PC-9 (cell line): ENCODE measurements at regions not wholly inside any gene's neighbourhood (a gene's known extent, or its start where the extent isn't known, plus 50 kb on each side); places are given as distances from the start of the nearest gene placed in this dataset.

ENCODE experiments used
- EZH2 ChIP-seq: fragments of 200-600 bp; sonication (generic); IDR thresholded peaks from 2 replicates; pipeline ENCODE4 v1.8.0; 2017; ENCODE audit warnings: antibody characterized with exemption, low read depth
- TF ChIP-seq, protein P1 (sequence below): fragments of 200-600 bp; sonication (generic); conservative IDR thresholded peaks from 2 replicates; pipeline ENCODE4 v1.6.1; 2017; ENCODE audit warnings: mixed run types, antibody characterized with exemption, mild to moderate bottlenecking, moderate library complexity

- TF ChIP-seq, protein P1, sequence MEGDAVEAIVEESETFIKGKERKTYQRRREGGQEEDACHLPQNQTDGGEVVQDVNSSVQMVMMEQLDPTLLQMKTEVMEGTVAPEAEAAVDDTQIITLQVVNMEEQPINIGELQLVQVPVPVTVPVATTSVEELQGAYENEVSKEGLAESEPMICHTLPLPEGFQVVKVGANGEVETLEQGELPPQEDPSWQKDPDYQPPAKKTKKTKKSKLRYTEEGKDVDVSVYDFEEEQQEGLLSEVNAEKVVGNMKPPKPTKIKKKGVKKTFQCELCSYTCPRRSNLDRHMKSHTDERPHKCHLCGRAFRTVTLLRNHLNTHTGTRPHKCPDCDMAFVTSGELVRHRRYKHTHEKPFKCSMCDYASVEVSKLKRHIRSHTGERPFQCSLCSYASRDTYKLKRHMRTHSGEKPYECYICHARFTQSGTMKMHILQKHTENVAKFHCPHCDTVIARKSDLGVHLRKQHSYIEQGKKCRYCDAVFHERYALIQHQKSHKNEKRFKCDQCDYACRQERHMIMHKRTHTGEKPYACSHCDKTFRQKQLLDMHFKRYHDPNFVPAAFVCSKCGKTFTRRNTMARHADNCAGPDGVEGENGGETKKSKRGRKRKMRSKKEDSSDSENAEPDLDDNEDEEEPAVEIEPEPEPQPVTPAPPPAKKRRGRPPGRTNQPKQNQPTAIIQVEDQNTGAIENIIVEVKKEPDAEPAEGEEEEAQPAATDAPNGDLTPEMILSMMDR: no peak
- no peak for TF ChIP-seq EZH2
These were observed 363.9 kb upstream of the PROX1 start for GRCh38 chr1:213623862-213624261.
